ENCODE measurements at regions not wholly inside any gene's neighbourhood (a gene's known extent, or its start where the extent isn't known, plus 50 kb on each side); places are given as distances from the start of the nearest gene placed in this dataset.

GRCh38 chr6:139983555-139984276, 609.3 kb upstream of the CITED2 start:
- Histone ChIP-seq H3K27ac (peak overlapping the region in 7 of 12 donors; percentile 1 to 71 (median 58)), H3K36me3 (no peaks in the 10 kb centered on the region), H3K4me3 (no peak overlapping the region), H3K4me1 (peaks cover 0 to 51% (median 32%) of the 10 kb centered on the region in 12 donors), H3K9me3 (no peaks in the 10 kb centered on the region), H3K27me3 (no peaks in the 10 kb centered on the region)
- ATAC-seq (peak in 1 of 4 donors; percentile 5), DNase-seq (no peak)
- WGBS, 4 donors, result 51 to 57% (median 53%) methylated on average over 5 of the region's 5 CpGs
- no peak for TF ChIP-seq CTCF (IDR thresholded peaks at IDR 0.05)
- no peak for TF ChIP-seq POLR2A (IDR thresholded peaks at IDR 0.05)
- intact Hi-C loops (cut with DNase I), result loop anchor here in 3 of 10 donors (5.0 to 10.0 kb wide), 3 partner anchors 91 to 611 kb away; partner anchors contain the start of gene CITED2 (in 1 of the 3)

GRCh38 chr6:139982652-139983295, 608.3 kb upstream of the CITED2 start:
- peaks cover 0 to 61% (median 33%) of the 10 kb centered on the region in 12 donors for H3K4me1 ChIP-seq
- H3K27ac ChIP-seq, result peak overlapping the region in 7 of 12 donors; percentile 1 to 71 (median 58)
- no peaks in the 10 kb centered on the region for H3K9me3 ChIP-seq
- H3K36me3 ChIP-seq, result no peaks in the 10 kb centered on the region
- intact Hi-C loops (cut with DNase I), result loop anchor here in 3 of 10 donors (5.0 to 10.0 kb wide), 3 partner anchors 92 to 610 kb away; partner anchors contain the start of gene CITED2 (in 1 of the 3)
- WGBS, 4 donors, result 49 to 56% (median 53%) methylated on average over 4 of the region's 4 CpGs
- no peak overlapping the region for H3K4me3 ChIP-seq
- TF ChIP-seq CTCF (IDR thresholded peaks at IDR 0.05) (no peak), POLR2A (IDR thresholded peaks at IDR 0.05) (no peak)
- DNase-seq (no peak), ATAC-seq (no peak)
- no peaks in the 10 kb centered on the region for H3K27me3 ChIP-seq

GRCh38 chr6:139982195-139982594, 607.7 kb upstream of the CITED2 start:
- no peaks in the 10 kb centered on the region for H3K9me3 ChIP-seq
- 0 to 44% (median 13%) methylated on average over 1 of the region's 1 CpG for WGBS, 4 donors
- DNase-seq (no peak), ATAC-seq (no peak)
- H3K27ac ChIP-seq, result peak overlapping the region in 11 of 12 donors; percentile 1 to 71 (median 50)
- H3K4me1 ChIP-seq, result peaks cover 0 to 61% (median 33%) of the 10 kb centered on the region in 12 donors
- intact Hi-C loops (cut with DNase I), result loop anchor here in 3 of 10 donors (5.0 to 10.0 kb wide), 3 partner anchors 93 to 610 kb away; partner anchors contain the start of gene CITED2 (in 1 of the 3)
- TF ChIP-seq POLR2A (IDR thresholded peaks at IDR 0.05) (no peak), CTCF (IDR thresholded peaks at IDR 0.05) (no peak)
- no peak overlapping the region for H3K4me3 ChIP-seq
- H3K36me3 ChIP-seq, result no peaks in the 10 kb centered on the region
- H3K27me3 ChIP-seq, result no peaks in the 10 kb centered on the region

GRCh38 chr6:139981768-139982181, 607.3 kb upstream of the CITED2 start:
- H3K36me3 ChIP-seq, result no peaks in the 10 kb centered on the region
- ATAC-seq (peak; percentile 38 to 71 (median 60)), DNase-seq (peak in 2 of 5 donors; percentile 22 to 26)
- H3K9me3 ChIP-seq, result no peaks in the 10 kb centered on the region
- intact Hi-C loops (cut with DNase I), result loop anchor here in 3 of 10 donors (5.0 to 10.0 kb wide), 3 partner anchors 93 to 609 kb away; partner anchors contain the start of gene CITED2 (in 1 of the 3)
- TF ChIP-seq POLR2A (IDR thresholded peaks at IDR 0.05) (no peak), CTCF (IDR thresholded peaks at IDR 0.05) (no peak)
- WGBS, 4 donors, result 3 to 7% (median 4%) methylated on average over 5 of the region's 5 CpGs
- no peaks in the 10 kb centered on the region for H3K27me3 ChIP-seq
- no peak overlapping the region for H3K4me3 ChIP-seq
- H3K4me1 ChIP-seq, result peaks cover 0 to 61% (median 33%) of the 10 kb centered on the region in 12 donors
- peak overlapping the region in 11 of 12 donors; percentile 1 to 71 (median 50) for H3K27ac ChIP-seq

Data from heart left ventricle (tissue), 16 donors.